ENCODE measurements at regions not wholly inside any gene's neighbourhood (a gene's known extent, or its start where the extent isn't known, plus 50 kb on each side); places are given as distances from the start of the nearest gene placed in this dataset.

GRCh38 chr3:31384117-31384516 lies 148.6 kb upstream of the STT3B start:
- Histone ChIP-seq H3K4me3 (no peak overlapping the region), H3K27me3 (replicated peaks) (no peaks in the 10 kb centered on the region), H3K4me1 (replicated peaks) (no peaks in the 10 kb centered on the region), H3K9me3 (replicated peaks) (no peaks in the 10 kb centered on the region), H3K27ac (no peak overlapping the region), H3K36me3 (no peaks in the 10 kb centered on the region)
- no peak for DNase-seq (ENCODE audit: low read depth in 1 of 2, low spot score in 2 of 2)

GRCh38 chr3:31389939-31390338 lies 142.8 kb upstream of the STT3B start:
- no peaks in the 10 kb centered on the region for H3K27me3 ChIP-seq (replicated peaks)
- no peaks in the 10 kb centered on the region for H3K9me3 ChIP-seq (replicated peaks)
- H3K27ac ChIP-seq = no peak overlapping the region
- no peaks in the 10 kb centered on the region for H3K36me3 ChIP-seq
- DNase-seq (ENCODE audit: low read depth in 1 of 2, low spot score in 2 of 2) = no peak
- no peaks in the 10 kb centered on the region for H3K4me1 ChIP-seq (replicated peaks)
- H3K4me3 ChIP-seq = no peak overlapping the region

GRCh38 chr3:31390466-31390865 lies 142.3 kb upstream of the STT3B start:
- H3K4me3 ChIP-seq = no peak overlapping the region
- no peaks in the 10 kb centered on the region for H3K9me3 ChIP-seq (replicated peaks)
- DNase-seq (ENCODE audit: low read depth in 1 of 2, low spot score in 2 of 2) = no peak
- H3K4me1 ChIP-seq (replicated peaks) = no peaks in the 10 kb centered on the region
- no peaks in the 10 kb centered on the region for H3K36me3 ChIP-seq
- H3K27ac ChIP-seq = no peak overlapping the region
- H3K27me3 ChIP-seq (replicated peaks) = no peaks in the 10 kb centered on the region

GRCh38 chr3:31391150-31391549 lies 141.6 kb upstream of the STT3B start:
- Histone ChIP-seq H3K27me3 (replicated peaks) (no peaks in the 10 kb centered on the region), H3K36me3 (no peaks in the 10 kb centered on the region), H3K9me3 (replicated peaks) (no peaks in the 10 kb centered on the region), H3K27ac (no peak overlapping the region), H3K4me3 (no peak overlapping the region), H3K4me1 (replicated peaks) (no peaks in the 10 kb centered on the region)
- no peak for DNase-seq (ENCODE audit: low read depth in 1 of 2, low spot score in 2 of 2)

- DNase-seq (ENCODE audit: low read depth in 1 of 2, low spot score in 2 of 2) = no peak
- no peaks in the 10 kb centered on the region for H3K27me3 ChIP-seq (replicated peaks)
These were observed 140.2 kb upstream of the STT3B start for GRCh38 chr3:31392568-31392967.

GRCh38 chr3:31399271-31399670 lies 133.5 kb upstream of the STT3B start:
- H3K27ac ChIP-seq = no peak overlapping the region
- H3K9me3 ChIP-seq (replicated peaks) = no peaks in the 10 kb centered on the region
- DNase-seq (ENCODE audit: low read depth in 1 of 2, low spot score in 2 of 2) = no peak
- H3K4me3 ChIP-seq = no peak overlapping the region
- H3K36me3 ChIP-seq = no peaks in the 10 kb centered on the region
- no peaks in the 10 kb centered on the region for H3K4me1 ChIP-seq (replicated peaks)
- H3K27me3 ChIP-seq (replicated peaks) = no peaks in the 10 kb centered on the region

More at GRCh38 chr3:31392568-31392967, 140.2 kb upstream of the STT3B start:
- no peak overlapping the region for H3K4me3 ChIP-seq
- no peaks in the 10 kb centered on the region for H3K36me3 ChIP-seq
- no peak overlapping the region for H3K27ac ChIP-seq
- no peaks in the 10 kb centered on the region for H3K4me1 ChIP-seq (replicated peaks)
- H3K9me3 ChIP-seq (replicated peaks) = no peaks in the 10 kb centered on the region

- Histone ChIP-seq H3K36me3 (no peaks in the 10 kb centered on the region), H3K4me1 (replicated peaks) (no peaks in the 10 kb centered on the region), H3K9me3 (replicated peaks) (no peaks in the 10 kb centered on the region)
These were observed 130.6 kb upstream of the STT3B start for GRCh38 chr3:31402117-31402516.

GRCh38 chr3:31403197-31403596 lies 129.5 kb upstream of the STT3B start:
- Histone ChIP-seq H3K27ac (no peak overlapping the region), H3K36me3 (no peaks in the 10 kb centered on the region), H3K27me3 (replicated peaks) (no peaks in the 10 kb centered on the region), H3K4me3 (no peak overlapping the region), H3K4me1 (replicated peaks) (no peaks in the 10 kb centered on the region), H3K9me3 (replicated peaks) (no peaks in the 10 kb centered on the region)
- DNase-seq (ENCODE audit: low read depth in 1 of 2, low spot score in 2 of 2) = no peak

More at GRCh38 chr3:31402117-31402516, 130.6 kb upstream of the STT3B start:
- Histone ChIP-seq H3K27me3 (replicated peaks) (no peaks in the 10 kb centered on the region), H3K4me3 (no peak overlapping the region), H3K27ac (no peak overlapping the region)
- DNase-seq (ENCODE audit: low read depth in 1 of 2, low spot score in 2 of 2) = no peak

- no peak for DNase-seq (ENCODE audit: low read depth in 1 of 2, low spot score in 2 of 2)
- H3K27me3 ChIP-seq (replicated peaks) = no peaks in the 10 kb centered on the region
These were observed 127.9 kb upstream of the STT3B start for GRCh38 chr3:31404871-31405270.

GRCh38 chr3:31405515-31405914 lies 127.2 kb upstream of the STT3B start:
- no peaks in the 10 kb centered on the region for H3K27me3 ChIP-seq (replicated peaks)
- H3K4me3 ChIP-seq = no peak overlapping the region
- DNase-seq (ENCODE audit: low read depth in 1 of 2, low spot score in 2 of 2) = no peak
- no peaks in the 10 kb centered on the region for H3K9me3 ChIP-seq (replicated peaks)
- H3K4me1 ChIP-seq (replicated peaks) = no peaks in the 10 kb centered on the region
- no peaks in the 10 kb centered on the region for H3K36me3 ChIP-seq
- H3K27ac ChIP-seq = no peak overlapping the region

More at GRCh38 chr3:31404871-31405270, 127.9 kb upstream of the STT3B start:
- no peak overlapping the region for H3K4me3 ChIP-seq
- no peaks in the 10 kb centered on the region for H3K4me1 ChIP-seq (replicated peaks)
- H3K36me3 ChIP-seq = no peaks in the 10 kb centered on the region
- no peaks in the 10 kb centered on the region for H3K9me3 ChIP-seq (replicated peaks)
- no peak overlapping the region for H3K27ac ChIP-seq

- DNase-seq (ENCODE audit: low read depth in 1 of 2, low spot score in 2 of 2) = no peak
- Histone ChIP-seq H3K36me3 (no peaks in the 10 kb centered on the region), H3K9me3 (replicated peaks) (no peaks in the 10 kb centered on the region)
These were observed 125.8 kb upstream of the STT3B start for GRCh38 chr3:31406896-31407295.

GRCh38 chr3:31407665-31408064 lies 125.1 kb upstream of the STT3B start:
- no peak overlapping the region for H3K27ac ChIP-seq
- DNase-seq (ENCODE audit: low read depth in 1 of 2, low spot score in 2 of 2) = no peak

More at GRCh38 chr3:31406896-31407295, 125.8 kb upstream of the STT3B start:
- Histone ChIP-seq H3K27me3 (replicated peaks) (no peaks in the 10 kb centered on the region), H3K4me3 (no peak overlapping the region), H3K27ac (no peak overlapping the region), H3K4me1 (replicated peaks) (no peaks in the 10 kb centered on the region)

GRCh38 chr3:31408720-31409119 lies 124.0 kb upstream of the STT3B start:
- Histone ChIP-seq H3K4me3 (no peak overlapping the region), H3K4me1 (replicated peaks) (no peaks in the 10 kb centered on the region), H3K36me3 (no peaks in the 10 kb centered on the region), H3K9me3 (replicated peaks) (no peaks in the 10 kb centered on the region), H3K27ac (no peak overlapping the region), H3K27me3 (replicated peaks) (no peaks in the 10 kb centered on the region)
- DNase-seq (ENCODE audit: low read depth in 1 of 2, low spot score in 2 of 2) = no peak

More at GRCh38 chr3:31407665-31408064, 125.1 kb upstream of the STT3B start:
- Histone ChIP-seq H3K4me1 (replicated peaks) (no peaks in the 10 kb centered on the region), H3K27me3 (replicated peaks) (no peaks in the 10 kb centered on the region), H3K36me3 (no peaks in the 10 kb centered on the region), H3K4me3 (no peak overlapping the region), H3K9me3 (replicated peaks) (no peaks in the 10 kb centered on the region)

- H3K9me3 ChIP-seq (replicated peaks) = no peaks in the 10 kb centered on the region
- H3K36me3 ChIP-seq = no peaks in the 10 kb centered on the region
- H3K4me1 ChIP-seq (replicated peaks) = no peaks in the 10 kb centered on the region
- H3K27me3 ChIP-seq (replicated peaks) = no peaks in the 10 kb centered on the region
- no peak for DNase-seq (ENCODE audit: low read depth in 1 of 2, low spot score in 2 of 2)
- H3K27ac ChIP-seq = no peak overlapping the region
- H3K4me3 ChIP-seq = no peak overlapping the region
These were observed 123.3 kb upstream of the STT3B start for GRCh38 chr3:31409389-31409788.

- no peaks in the 10 kb centered on the region for H3K9me3 ChIP-seq (replicated peaks)
- H3K36me3 ChIP-seq = no peaks in the 10 kb centered on the region
- H3K27me3 ChIP-seq (replicated peaks) = no peaks in the 10 kb centered on the region
- no peaks in the 10 kb centered on the region for H3K4me1 ChIP-seq (replicated peaks)
- no peak for DNase-seq (ENCODE audit: low read depth in 1 of 2, low spot score in 2 of 2)
- no peak overlapping the region for H3K27ac ChIP-seq
- H3K4me3 ChIP-seq = no peak overlapping the region
These were observed 122.9 kb upstream of the STT3B start for GRCh38 chr3:31409866-31410265.

Measured in SJSA1 (cell line).